Activated naive CD8-positive, alpha-beta T cell treated with anti-CD3 and anti-CD28 coated beads, Interleukin-2, amount 10 ng/mL, durations not matched to agents 7 days and 5 days (primary cell): ENCODE measurements at regions not wholly inside any gene's neighbourhood (a gene's known extent, or its start where the extent isn't known, plus 50 kb on each side); places are given as distances from the start of the nearest gene placed in this dataset.

Experiments
- ATAC-seq: fragments of 150-1000 bp; cut with Tn5 transposase; one replicate; pipeline ENCODE4 v1.10.0; 2021; ENCODE audit warnings: low read depth, moderate library complexity
- POLR2A ChIA-PET: fragments of 350-600 bp; sonication (Branson Sonifier 250); formaldehyde crosslinking; loops from one replicate; lab custom pipeline; 2021; ENCODE audit warnings: antibody characterized with exemption; lab: Charles Lee
- DNase-seq: peaks from one replicate; pipeline ENCODE4 v3.0.0; 2021
- H3K27ac Mint-ChIP-seq: one replicate; pipeline ENCODE4 v1.8.0; 2022; ENCODE audit warnings: mild to moderate bottlenecking, mixed read lengths
- H3K27me3 Mint-ChIP-seq: one replicate; pipeline ENCODE4 v1.8.0; 2022; ENCODE audit warnings: mild to moderate bottlenecking, moderate library complexity, mixed read lengths
- H3K36me3 Mint-ChIP-seq: one replicate; pipeline ENCODE4 v1.8.0; 2021; ENCODE audit warnings: mild to moderate bottlenecking, mixed read lengths
- H3K4me1 Mint-ChIP-seq: one replicate; pipeline ENCODE4 v1.8.0; 2021; ENCODE audit warnings: mixed read lengths
- H3K4me3 Mint-ChIP-seq: one replicate; pipeline ENCODE4 v1.8.0; 2022; ENCODE audit warnings: mild to moderate bottlenecking, moderate library complexity, mixed read lengths
- H3K9me3 Mint-ChIP-seq: one replicate; pipeline ENCODE4 v1.8.0; 2021; ENCODE audit warnings: mixed read lengths

DNA sequence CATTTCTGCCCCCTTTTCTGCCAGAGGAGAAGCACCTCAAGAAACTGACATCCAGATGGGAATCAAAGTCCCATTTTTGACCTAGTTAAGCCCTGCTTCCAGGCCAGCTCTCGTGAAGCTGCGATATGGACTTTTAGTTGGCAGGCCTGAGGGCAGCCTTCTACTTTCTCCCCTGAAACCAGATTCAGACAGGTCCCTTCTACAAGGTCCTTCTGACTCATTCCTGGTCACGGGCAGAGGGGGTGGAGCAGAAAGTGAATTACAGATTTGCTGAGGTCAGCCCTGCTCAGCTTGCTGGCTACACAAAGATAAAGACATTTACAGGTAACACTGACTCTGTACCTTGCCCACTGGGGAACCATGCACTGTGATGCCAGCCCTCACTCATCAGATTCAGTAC, 52.8 kb upstream of the TUT7 start:
- peaks cover 3% of the 10 kb centered on the region for H3K27me3 Mint-ChIP-seq
- POLR2A ChIA-PET, result no interaction called here
- ATAC-seq, result no peak

DNA sequence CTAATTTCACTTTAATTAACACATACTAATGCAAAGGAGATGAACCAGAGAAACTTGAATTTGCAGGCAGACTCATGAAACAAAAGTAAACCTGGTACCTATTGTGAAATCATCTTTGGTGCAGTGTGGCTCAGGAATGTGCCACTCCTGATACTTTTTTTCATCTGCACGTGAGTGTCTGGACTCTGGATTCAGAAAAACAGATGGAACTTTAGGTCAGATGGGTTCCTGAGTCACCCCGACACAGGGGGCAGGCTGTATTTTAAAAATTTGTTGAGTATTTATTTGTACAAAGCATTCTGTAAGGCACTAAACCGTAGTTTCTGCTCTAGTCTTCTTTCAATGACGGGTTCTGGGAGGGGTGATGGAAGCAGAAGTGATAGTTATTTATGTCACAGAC, 52.2 kb upstream of the TUT7 start:
- H3K36me3 Mint-ChIP-seq, result no peaks in the 10 kb centered on the region
- ATAC-seq (no peak), DNase-seq (no peak)
- no peak overlapping the region for H3K4me3 Mint-ChIP-seq
- no peak overlapping the region for H3K27ac Mint-ChIP-seq
- H3K9me3 Mint-ChIP-seq, result no peaks in the 10 kb centered on the region
- POLR2A ChIA-PET, result no interaction called here
- peaks cover 3% of the 10 kb centered on the region for H3K4me1 Mint-ChIP-seq
- H3K27me3 Mint-ChIP-seq, result peaks cover 3% of the 10 kb centered on the region

More for the DNA sequence above, 52.8 kb upstream of the TUT7 start:
- Mint-ChIP-seq H3K27ac (no peak overlapping the region), H3K36me3 (no peaks in the 10 kb centered on the region), H3K4me1 (peaks cover 3% of the 10 kb centered on the region), H3K9me3 (no peaks in the 10 kb centered on the region), H3K4me3 (no peak overlapping the region)
- no peak for DNase-seq

DNA sequence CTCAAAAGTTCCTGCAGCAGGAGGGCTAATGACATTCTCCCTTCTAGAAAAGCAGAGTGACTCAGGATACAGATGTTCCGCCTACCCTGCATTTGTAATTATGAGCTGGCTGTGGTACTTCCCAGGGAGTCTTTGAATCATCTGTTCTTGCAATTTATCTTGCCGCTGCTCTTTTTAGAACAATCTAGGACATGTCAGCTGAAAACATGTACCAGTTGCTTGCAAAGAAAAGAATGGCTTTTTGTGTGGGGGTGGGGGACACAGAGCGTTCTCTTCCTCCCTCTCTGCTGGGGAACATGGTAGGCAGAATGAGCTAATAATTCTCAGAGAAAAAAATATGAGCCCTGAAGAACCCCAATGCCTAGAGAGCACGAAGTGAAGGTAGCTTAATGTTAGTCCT, 51.7 kb upstream of the TUT7 start:
- ATAC-seq, result no peak
- Mint-ChIP-seq H3K9me3 (no peaks in the 10 kb centered on the region), H3K4me1 (peaks cover 3% of the 10 kb centered on the region), H3K36me3 (no peaks in the 10 kb centered on the region), H3K4me3 (no peak overlapping the region), H3K27ac (no peak overlapping the region), H3K27me3 (peaks cover 3% of the 10 kb centered on the region)
- no peak for DNase-seq
- POLR2A ChIA-PET, result no interaction called here

DNA sequence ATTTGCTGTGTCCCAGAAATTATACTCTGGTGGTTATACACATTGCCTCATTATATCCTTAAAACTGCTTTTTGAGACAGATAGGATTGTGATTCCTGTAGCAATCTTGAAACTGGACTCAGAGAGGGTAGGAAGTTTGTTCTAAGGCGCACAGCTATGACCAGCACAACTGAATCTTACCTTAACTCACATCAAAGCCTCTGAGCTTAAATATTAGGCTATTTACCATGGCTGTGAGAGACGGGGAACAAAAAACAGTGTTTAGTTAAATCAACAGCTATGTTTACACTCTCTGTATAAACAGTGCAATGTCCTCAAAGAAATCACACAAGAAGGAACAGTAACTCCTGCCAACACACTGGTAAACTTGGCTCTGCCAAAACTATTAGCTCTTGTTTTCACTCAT, 50.9 kb upstream of the TUT7 start:
- ATAC-seq (no peak), DNase-seq (no peak)
- Mint-ChIP-seq H3K4me3 (no peak overlapping the region), H3K27me3 (peaks cover 3% of the 10 kb centered on the region), H3K9me3 (no peaks in the 10 kb centered on the region), H3K4me1 (peaks cover 3% of the 10 kb centered on the region), H3K27ac (no peak overlapping the region), H3K36me3 (no peaks in the 10 kb centered on the region)
- POLR2A ChIA-PET, result no interaction called here
